NCI-H460 (cell line): ENCODE measurements at regions not wholly inside any gene's neighbourhood (a gene's known extent, or its start where the extent isn't known, plus 50 kb on each side); places are given as distances from the start of the nearest gene placed in this dataset.
"Not testable (repeated sequence)": the region's sequence is repeated elsewhere in the genome, so short reads cannot be mapped to it uniquely, and the experiment has no call there.

Experiments
- DNase-seq: peaks from one replicate; pipeline ENCODE4 v3.0.0-alpha.2; 2016; ENCODE audit warnings: low read depth; ENCODE audit errors: extremely low read depth

- DNase-seq: no peak
Observed at GRCh38 chr10:118912961-118913600, 116.4 kb upstream of the NANOS1 start.

- no peak for DNase-seq
Observed at GRCh38 chr10:118913825-118914224, 115.7 kb upstream of the NANOS1 start.

GRCh38 chr10:118914629-118915028, 114.9 kb upstream of the NANOS1 start:
- no peak for DNase-seq

- DNase-seq: no peak
Observed at GRCh38 chr10:118915161-118915560, 114.4 kb upstream of the NANOS1 start.

GRCh38 chr10:118916777-118917176, 112.7 kb upstream of the NANOS1 start:
- no peak for DNase-seq

- no peak for DNase-seq
Observed at GRCh38 chr10:118917701-118918100, 111.8 kb upstream of the NANOS1 start.

GRCh38 chr10:118918116-118918515, 111.4 kb upstream of the NANOS1 start:
- no peak for DNase-seq

- DNase-seq: no peak
Observed at GRCh38 chr10:118918587-118918986, 110.9 kb upstream of the NANOS1 start.

GRCh38 chr10:118920206-118920605, 109.3 kb upstream of the NANOS1 start:
- no peak for DNase-seq

GRCh38 chr10:118922226-118922625, 107.3 kb upstream of the NANOS1 start:
- no peak for DNase-seq

- DNase-seq: no peak
Observed at GRCh38 chr10:118922972-118923371, 106.5 kb upstream of the NANOS1 start.

- no peak for DNase-seq
Observed at GRCh38 chr10:118924493-118924892, 105.0 kb upstream of the NANOS1 start.

GRCh38 chr10:118925404-118926071, 104.0 kb upstream of the NANOS1 start:
- no peak for DNase-seq

- no peak for DNase-seq
Observed at GRCh38 chr10:118926072-118926417, 103.5 kb upstream of the NANOS1 start.

- DNase-seq: no peak
Observed at GRCh38 chr10:118926441-118926840, 103.1 kb upstream of the NANOS1 start.

GRCh38 chr10:118926903-118927302, 102.6 kb upstream of the NANOS1 start:
- no peak for DNase-seq

GRCh38 chr10:118927321-118927720, 102.2 kb upstream of the NANOS1 start:
- no peak for DNase-seq

- no peak for DNase-seq
Observed at GRCh38 chr10:118930614-118931013, 98.9 kb upstream of the NANOS1 start.

- DNase-seq: no peak
Observed at GRCh38 chr10:118931436-118931835, 98.1 kb upstream of the NANOS1 start.

GRCh38 chr10:118932154-118932553, 97.4 kb upstream of the NANOS1 start:
- DNase-seq: not testable (repeated sequence)

- no peak for DNase-seq
Observed at GRCh38 chr10:118937226-118937625, 92.3 kb upstream of the NANOS1 start.

GRCh38 chr10:118939211-118940007, 90.1 kb upstream of the NANOS1 start:
- no peak for DNase-seq
